GM18868 (cell line): ENCODE measurements at regions not wholly inside any gene's neighbourhood (a gene's known extent, or its start where the extent isn't known, plus 50 kb on each side); places are given as distances from the start of the nearest gene placed in this dataset.
A peak's percentile ranks its signal among the peaks of the same experiment; 100 is the strongest.

Experiments used
- ATAC-seq: cut with Tn5 transposase; IDR thresholded peaks from one replicate; pipeline ENCODE4 v1.9.1; 2021; ENCODE audit warnings: mild to moderate bottlenecking, moderate library complexity; ENCODE audit not compliant: unreplicated experiment

GRCh38 chr4:45119376-45119775 lies 393.0 kb upstream of the GNPDA2 start:
- ATAC-seq = peak; percentile 20

- ATAC-seq = no peak
These were observed 376.4 kb upstream of the GNPDA2 start for GRCh38 chr4:45102716-45103115.

GRCh38 chr4:45100956-45101818 lies 374.8 kb upstream of the GNPDA2 start:
- no peak for ATAC-seq

- ATAC-seq = no peak
These were observed 373.1 kb upstream of the GNPDA2 start for GRCh38 chr4:45099471-45099870.

DNA sequence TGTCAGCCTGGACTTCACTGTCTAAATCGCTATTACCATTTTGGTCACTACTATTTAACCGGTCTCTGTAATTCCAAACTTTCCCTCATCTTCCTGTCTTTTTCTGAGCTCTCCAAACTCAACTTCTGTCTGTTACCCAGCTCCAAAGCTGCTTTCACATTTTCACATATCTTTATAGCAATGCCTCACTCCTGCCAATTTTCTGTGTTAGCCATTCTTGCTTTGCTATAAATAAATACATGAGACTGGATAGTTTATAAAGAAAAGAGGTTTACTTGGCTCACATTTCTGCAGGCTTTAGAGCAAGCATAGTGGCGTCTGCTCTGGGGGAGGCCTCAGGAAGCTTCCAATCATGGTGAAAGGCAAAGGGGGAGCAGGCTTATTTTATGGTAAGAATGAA lies 368.3 kb upstream of the GNPDA2 start:
- ATAC-seq = no peak

GRCh38 chr4:45082101-45082500 lies 355.7 kb upstream of the GNPDA2 start:
- ATAC-seq = no peak

GRCh38 chr4:45079616-45080015 lies 353.3 kb upstream of the GNPDA2 start:
- ATAC-seq = no peak

GRCh38 chr4:45078201-45078600 lies 351.8 kb upstream of the GNPDA2 start:
- no peak for ATAC-seq

DNA sequence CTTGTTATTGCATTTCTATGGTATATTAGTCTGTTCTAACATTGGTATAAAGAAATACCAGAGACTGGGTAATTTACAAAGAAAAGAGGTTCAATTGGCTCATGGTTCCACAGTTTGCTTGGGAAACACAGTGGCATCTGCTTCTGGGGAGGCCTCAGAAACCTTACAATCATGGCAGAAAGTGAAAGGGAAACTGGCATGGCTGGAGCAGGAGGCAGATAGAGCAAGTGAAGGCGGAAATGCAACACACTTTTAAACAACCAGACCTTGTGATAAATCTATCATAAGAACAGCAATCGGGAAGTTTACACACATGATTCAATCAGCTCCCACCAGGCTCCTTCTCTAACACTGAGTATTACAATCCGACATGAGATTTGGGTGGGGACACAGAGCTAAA lies 346.6 kb upstream of the GNPDA2 start:
- peak; percentile 67 for ATAC-seq

GRCh38 chr4:45064741-45065140 lies 338.4 kb upstream of the GNPDA2 start:
- ATAC-seq = no peak

DNA sequence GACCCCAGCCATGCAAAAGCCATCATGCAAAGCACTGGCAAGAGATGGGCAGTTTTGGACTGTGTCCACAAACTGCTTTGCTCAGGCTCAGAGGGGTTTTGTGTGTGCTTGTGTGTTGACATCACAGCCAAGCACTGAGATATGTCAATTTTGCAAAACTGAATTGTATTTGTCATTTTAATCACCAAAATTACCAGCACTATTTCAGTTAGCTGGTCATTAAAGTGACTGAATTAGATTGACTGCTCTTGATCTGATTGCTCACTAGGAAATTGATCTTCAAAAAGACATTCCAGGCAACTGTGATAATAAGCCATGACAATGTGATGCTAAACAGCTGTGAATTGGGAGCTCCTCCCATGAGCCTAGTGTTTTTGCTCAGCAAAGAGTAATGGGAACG lies 337.3 kb upstream of the GNPDA2 start:
- ATAC-seq = no peak

DNA sequence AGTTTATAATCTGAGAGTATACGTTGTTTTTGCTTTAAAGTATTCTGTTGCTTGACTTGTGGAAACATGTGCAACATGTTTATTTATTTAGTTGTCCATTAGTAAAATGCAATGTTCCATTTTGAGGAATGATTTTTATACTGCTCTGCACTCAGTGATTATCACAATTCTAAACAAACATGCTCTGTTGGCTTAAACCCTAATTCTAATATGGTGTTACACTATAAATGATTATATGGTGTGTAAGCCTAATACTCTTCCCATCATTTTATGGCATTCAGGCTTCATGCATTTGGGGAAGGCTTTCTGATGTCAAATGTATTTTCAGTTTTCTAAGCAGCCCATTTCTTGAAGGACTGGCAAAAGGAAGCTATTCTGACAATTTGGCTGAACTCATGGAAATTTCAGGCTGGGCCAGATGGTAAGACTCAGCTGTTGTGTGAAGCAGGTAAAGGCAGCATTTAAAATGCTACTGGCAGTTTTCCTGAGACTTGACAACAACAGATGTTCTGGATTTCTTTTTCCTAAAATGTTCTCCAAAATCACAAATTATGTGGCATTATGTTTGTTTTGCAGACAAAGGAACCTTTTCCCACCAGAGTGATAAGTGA lies 336.7 kb upstream of the GNPDA2 start:
- no peak for ATAC-seq

DNA sequence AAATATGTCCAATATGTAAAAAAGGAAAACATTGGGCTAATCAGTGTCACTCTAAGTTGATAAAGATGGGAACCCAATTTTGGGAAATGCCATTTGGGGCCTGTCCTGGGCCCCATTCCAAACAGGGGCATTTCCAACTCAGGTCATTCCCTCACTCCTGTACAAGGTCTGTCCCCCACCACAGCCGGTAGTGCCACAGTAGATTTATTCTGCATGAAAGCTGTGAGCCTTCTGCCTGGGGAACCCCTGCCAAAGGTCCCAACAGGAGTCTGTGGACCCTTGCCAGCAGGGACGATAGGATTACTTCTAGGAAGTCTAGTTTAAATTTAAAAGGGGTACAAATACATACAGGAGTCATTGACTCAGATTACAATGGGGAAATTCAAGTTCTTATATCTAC lies 317.6 kb upstream of the GNPDA2 start:
- no peak for ATAC-seq

- ATAC-seq = no peak
These were observed 310.3 kb upstream of the GNPDA2 start for GRCh38 chr4:45036677-45037076.

DNA sequence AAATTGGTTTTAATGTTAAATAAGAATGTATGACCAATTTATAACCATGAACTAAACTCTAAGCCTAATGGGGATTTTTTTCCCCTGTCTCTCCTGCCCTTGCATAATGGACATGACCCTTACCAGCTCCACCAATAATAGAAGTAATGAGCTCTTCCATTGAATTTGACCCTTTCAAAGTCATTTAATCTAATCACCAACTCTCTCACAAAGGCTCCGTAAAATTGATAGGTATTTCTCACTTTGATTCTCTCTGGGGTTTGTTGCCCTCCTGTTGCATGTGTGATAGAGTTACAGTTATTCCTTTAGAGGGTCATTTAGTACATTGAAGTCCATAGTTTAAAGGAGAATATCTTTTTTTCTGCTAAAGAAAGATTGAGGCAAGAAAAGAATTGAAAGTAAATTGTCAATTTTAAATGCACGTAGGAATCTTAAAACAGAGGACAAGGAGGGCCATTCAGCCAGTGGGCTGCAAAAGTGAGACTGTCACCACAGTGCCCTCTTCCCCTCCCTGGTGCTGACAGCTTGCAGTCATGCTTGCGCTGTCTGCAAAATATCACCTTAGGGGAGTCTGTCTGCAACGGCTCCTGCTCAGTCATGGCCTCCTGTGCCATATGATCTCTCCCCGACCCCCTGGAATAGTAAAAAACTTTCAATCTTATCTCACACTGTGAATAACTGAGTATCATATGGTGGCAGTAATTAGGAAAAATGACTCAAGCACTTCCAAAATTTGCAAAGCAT lies 307.5 kb upstream of the GNPDA2 start:
- no peak for ATAC-seq

DNA sequence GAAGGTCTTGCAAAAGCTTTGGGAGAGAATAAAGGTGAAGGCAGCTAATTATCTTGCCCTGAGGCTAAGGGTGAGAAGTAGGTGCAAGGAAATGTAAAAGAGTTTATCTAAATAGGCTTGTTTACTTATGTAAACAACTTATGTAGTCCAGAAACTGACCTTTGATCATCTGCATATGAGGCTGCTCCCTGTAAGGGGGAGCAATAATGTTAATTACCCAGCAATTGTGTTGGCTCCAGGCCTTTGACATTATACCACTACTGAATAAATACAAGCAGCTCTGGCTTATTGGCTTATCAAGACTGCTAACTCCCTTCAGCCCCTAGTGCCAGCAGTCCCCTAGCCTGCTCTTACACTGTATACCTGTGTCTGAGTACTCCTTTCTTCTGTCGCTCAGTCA lies 303.7 kb upstream of the GNPDA2 start:
- no peak for ATAC-seq

DNA sequence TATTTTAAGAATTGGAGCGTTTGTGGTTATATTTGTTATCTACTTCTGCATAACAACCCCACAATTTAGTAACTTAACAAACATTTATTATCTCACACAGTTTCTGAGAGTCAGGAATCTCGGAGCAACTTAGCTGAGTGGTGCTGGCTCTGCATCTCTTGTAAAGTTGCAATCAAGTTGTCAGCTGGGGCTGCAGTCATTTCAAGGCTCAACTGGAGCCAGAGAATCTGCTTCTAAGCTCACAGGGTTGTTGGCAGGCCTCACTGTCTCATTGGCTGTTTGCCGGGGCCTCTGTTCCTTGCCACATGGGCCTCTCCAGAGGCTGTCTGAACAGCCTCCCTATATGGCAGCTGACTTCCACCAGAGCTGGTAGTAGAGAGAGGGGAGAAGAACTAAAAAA lies 281.2 kb upstream of the GNPDA2 start:
- ATAC-seq = no peak

- ATAC-seq = no peak
These were observed 279.7 kb upstream of the GNPDA2 start for GRCh38 chr4:45006078-45006477.

GRCh38 chr4:45004847-45005565 lies 278.6 kb upstream of the GNPDA2 start:
- ATAC-seq = peak; percentile 68

GRCh38 chr4:45004326-45004725 lies 278.0 kb upstream of the GNPDA2 start:
- ATAC-seq = no peak

DNA sequence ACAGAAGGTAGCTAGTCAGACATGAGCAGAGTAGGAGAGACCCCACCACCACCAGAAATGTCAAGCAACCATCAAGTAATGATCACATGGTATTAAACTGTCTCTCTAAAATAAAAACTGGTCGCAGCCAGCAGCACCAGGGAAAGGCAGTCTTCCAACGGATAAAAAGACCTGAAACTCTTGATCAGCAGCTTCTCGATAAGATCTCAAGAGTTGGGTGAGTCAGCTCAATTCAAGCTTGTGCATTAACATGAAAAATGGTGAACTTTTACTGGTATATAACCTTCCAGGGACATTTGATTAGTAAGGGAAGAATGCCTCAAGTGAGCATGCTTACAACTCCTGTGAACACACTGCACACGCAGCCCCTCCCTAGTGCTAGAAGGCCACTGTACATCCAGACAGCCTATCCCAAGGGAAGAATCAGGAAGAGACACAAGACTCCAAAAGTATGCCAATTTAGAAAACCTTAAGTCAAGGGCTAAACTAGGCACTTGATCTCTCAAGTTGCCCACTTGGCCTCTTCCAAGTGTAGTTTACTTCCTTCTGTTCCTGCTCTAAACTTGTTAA lies 270.0 kb upstream of the GNPDA2 start:
- ATAC-seq = no peak
